Thoracic aorta (tissue), 2 donors: ENCODE measurements at regions not wholly inside any gene's neighbourhood (a gene's known extent, or its start where the extent isn't known, plus 50 kb on each side); places are given as distances from the start of the nearest gene placed in this dataset.

Experiments
- ATAC-seq: fragments of 150-250 bp; one replicate; pipeline ENCODE4 v1.8.0; 2017; ENCODE audit warnings: low read depth; ENCODE audit not compliant: insufficient number of reproducible peaks, low FRiP score
- DNase-seq: peaks from one replicate; pipeline ENCODE4 v3.0.0-alpha.2; 2020; ENCODE audit warnings: low spot score
- H3K27ac ChIP-seq, 2 donors: fragments of 200-600 bp; sonication (generic); 1 replicate in 1 of 2; 2 replicates in 1 of 2; pipeline ENCODE4 v1.5.1; 2016; ENCODE audit warnings: mild to moderate bottlenecking in 2 of 2, moderate library complexity in 2 of 2
- H3K27me3 ChIP-seq: fragments of 200-600 bp; sonication (generic); replicated peaks from 2 replicates; pipeline ENCODE4 v1.6.0; 2016; ENCODE audit warnings: mild to moderate bottlenecking; ENCODE audit not compliant: insufficient read depth
- H3K36me3 ChIP-seq: fragments of 200-600 bp; sonication (generic); one replicate; pipeline ENCODE4 v1.5.1; 2016
- H3K4me1 ChIP-seq, 2 donors: fragments of 200-600 bp; sonication (generic); 1 replicate in 1 of 2; 2 replicates in 1 of 2; pipeline versions ENCODE4 v1.5.1 to v1.6.0; 2016; ENCODE audit warnings: low read depth in 2 of 2, mild to moderate bottlenecking in 1 of 2; ENCODE audit not compliant: control insufficient read depth in 1 of 2
- H3K4me3 ChIP-seq: fragments of 200-600 bp; sonication (generic); 2 replicates; pipeline ENCODE4 v1.5.1; 2016; ENCODE audit warnings: mild to moderate bottlenecking
- H3K9me3 ChIP-seq: fragments of 200-600 bp; sonication (generic); 2 replicates; pipeline ENCODE4 v1.5.1; 2016
- TF ChIP-seq, protein P1 (sequence below): fragments of 200-600 bp; sonication (generic); IDR thresholded peaks from one replicate; pipeline ENCODE4 v1.5.1; 2019; ENCODE audit warnings: antibody characterized with exemption

DNA sequence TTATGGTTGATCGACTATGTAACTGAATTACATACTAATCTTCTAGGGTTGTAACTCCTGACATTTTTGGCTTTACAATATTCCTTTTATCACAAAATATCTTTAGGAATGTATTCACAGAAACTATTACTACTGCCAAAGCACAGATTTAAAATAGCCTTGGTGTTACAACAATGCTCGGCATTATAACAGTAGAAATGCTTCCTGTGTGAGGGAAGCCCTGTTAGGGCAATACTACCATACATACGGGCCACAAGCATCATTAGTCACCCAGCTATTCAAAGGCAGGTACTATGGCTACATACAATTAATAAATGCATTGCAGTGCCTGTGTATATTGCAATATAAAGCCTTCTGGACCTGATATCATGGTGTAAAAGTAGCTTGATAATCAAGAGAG, 517.8 kb downstream of the C12orf50 start:
- no peaks in the 10 kb centered on the region for H3K36me3 ChIP-seq
- no peaks in the 10 kb centered on the region for H3K27me3 ChIP-seq
- no peaks in the 10 kb centered on the region for H3K9me3 ChIP-seq
- H3K27ac ChIP-seq, result no peak overlapping the region
- H3K4me1 ChIP-seq, result peaks cover 0 to 4% of the 10 kb centered on the region in 2 donors
- TF ChIP-seq, protein P1, sequence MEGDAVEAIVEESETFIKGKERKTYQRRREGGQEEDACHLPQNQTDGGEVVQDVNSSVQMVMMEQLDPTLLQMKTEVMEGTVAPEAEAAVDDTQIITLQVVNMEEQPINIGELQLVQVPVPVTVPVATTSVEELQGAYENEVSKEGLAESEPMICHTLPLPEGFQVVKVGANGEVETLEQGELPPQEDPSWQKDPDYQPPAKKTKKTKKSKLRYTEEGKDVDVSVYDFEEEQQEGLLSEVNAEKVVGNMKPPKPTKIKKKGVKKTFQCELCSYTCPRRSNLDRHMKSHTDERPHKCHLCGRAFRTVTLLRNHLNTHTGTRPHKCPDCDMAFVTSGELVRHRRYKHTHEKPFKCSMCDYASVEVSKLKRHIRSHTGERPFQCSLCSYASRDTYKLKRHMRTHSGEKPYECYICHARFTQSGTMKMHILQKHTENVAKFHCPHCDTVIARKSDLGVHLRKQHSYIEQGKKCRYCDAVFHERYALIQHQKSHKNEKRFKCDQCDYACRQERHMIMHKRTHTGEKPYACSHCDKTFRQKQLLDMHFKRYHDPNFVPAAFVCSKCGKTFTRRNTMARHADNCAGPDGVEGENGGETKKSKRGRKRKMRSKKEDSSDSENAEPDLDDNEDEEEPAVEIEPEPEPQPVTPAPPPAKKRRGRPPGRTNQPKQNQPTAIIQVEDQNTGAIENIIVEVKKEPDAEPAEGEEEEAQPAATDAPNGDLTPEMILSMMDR, result no peak
- H3K4me3 ChIP-seq, result no peak overlapping the region
- DNase-seq (no peak), ATAC-seq (no peak)

- Histone ChIP-seq H3K4me1 (peaks cover 0 to 4% of the 10 kb centered on the region in 2 donors), H3K9me3 (no peaks in the 10 kb centered on the region), H3K27ac (no peak overlapping the region), H3K27me3 (no peaks in the 10 kb centered on the region), H3K4me3 (no peak overlapping the region), H3K36me3 (no peaks in the 10 kb centered on the region)
- no peak for ATAC-seq
- TF ChIP-seq, protein P1, result no peak
- DNase-seq, result no peak
These were observed 519.9 kb downstream of the C12orf50 start for GRCh38 chr12:87509237-87509820.

GRCh38 chr12:87491598-87491997, 537.6 kb downstream of the C12orf50 start:
- no peak for ATAC-seq
- Histone ChIP-seq H3K4me1 (no peaks in the 10 kb centered on the region), H3K9me3 (no peaks in the 10 kb centered on the region), H3K27ac (no peak overlapping the region), H3K36me3 (no peaks in the 10 kb centered on the region), H3K4me3 (no peak overlapping the region), H3K27me3 (no peaks in the 10 kb centered on the region)
- TF ChIP-seq, protein P1, result no peak
- no peak for DNase-seq

DNA sequence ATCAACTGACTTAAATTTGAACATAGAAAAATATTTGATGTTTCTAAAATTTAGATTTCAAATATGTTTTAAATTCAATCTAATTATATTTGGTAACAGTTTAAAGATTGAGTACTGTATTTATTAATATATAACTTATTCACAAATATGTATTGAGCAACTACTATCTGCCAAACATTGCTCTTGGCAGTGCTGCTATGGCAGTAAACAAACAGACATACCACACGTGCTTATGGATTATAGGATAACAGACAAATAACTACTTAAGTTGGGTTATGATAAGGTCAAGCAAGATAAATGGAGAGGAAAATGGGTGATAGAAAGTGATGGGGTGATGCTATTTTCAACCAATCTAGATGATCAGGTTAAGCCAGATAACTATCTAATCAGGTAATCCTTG, 538.1 kb downstream of the C12orf50 start:
- TF ChIP-seq, protein P1, result no peak
- Histone ChIP-seq H3K4me3 (no peak overlapping the region), H3K36me3 (no peaks in the 10 kb centered on the region), H3K27me3 (no peaks in the 10 kb centered on the region), H3K9me3 (no peaks in the 10 kb centered on the region), H3K27ac (no peak overlapping the region), H3K4me1 (no peaks in the 10 kb centered on the region)
- ATAC-seq (no peak), DNase-seq (no peak)

GRCh38 chr12:87469295-87469694, 559.9 kb downstream of the C12orf50 start:
- DNase-seq (no peak), ATAC-seq (no peak)
- Histone ChIP-seq H3K27me3 (no peaks in the 10 kb centered on the region), H3K4me3 (no peak overlapping the region), H3K27ac (no peak overlapping the region), H3K36me3 (no peaks in the 10 kb centered on the region), H3K4me1 (no peaks in the 10 kb centered on the region), H3K9me3 (no peaks in the 10 kb centered on the region)
- TF ChIP-seq, protein P1, result no peak
